ENCODE measurements at regions not wholly inside any gene's neighbourhood (a gene's known extent, or its start where the extent isn't known, plus 50 kb on each side); places are given as distances from the start of the nearest gene placed in this dataset.
"Not testable (repeated sequence)": the region's sequence is repeated elsewhere in the genome, so short reads cannot be mapped to it uniquely, and the experiment has no call there.

DNA sequence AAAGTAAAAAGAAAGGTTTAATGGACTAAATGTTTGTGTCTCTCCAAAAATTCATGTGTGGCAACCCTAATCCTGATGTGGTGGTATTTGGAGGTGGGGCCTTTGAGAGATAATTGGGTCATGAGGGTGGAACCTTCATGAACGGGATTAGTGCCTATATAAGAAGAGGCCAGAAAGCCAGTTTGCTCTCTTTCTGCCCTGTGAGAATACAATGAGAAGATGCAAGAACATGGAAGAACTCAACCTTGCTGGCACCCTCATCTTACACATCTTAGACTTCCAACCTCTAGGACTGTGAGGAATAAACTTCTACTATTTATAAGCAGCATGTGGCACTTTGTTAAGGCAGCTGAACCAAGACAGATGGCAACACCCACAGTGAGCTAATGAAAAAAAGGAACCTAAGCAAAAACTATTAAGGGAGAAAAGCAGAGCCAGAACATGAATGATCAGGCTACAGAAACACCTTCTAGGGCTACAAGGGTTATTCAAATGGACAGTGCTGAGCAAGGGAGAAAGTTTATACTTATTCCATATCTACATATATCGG is 159.5 kb downstream of the PLK2 start:
- no peak for DNase-seq
- no peak for TF ChIP-seq POLR2A (IDR thresholded peaks at IDR 0.05; ENCODE audit: low read length)
- TF ChIP-seq GATA1 (IDR thresholded peaks at IDR 0.05; ENCODE audit: low read depth, low read length) = no peak

DNA sequence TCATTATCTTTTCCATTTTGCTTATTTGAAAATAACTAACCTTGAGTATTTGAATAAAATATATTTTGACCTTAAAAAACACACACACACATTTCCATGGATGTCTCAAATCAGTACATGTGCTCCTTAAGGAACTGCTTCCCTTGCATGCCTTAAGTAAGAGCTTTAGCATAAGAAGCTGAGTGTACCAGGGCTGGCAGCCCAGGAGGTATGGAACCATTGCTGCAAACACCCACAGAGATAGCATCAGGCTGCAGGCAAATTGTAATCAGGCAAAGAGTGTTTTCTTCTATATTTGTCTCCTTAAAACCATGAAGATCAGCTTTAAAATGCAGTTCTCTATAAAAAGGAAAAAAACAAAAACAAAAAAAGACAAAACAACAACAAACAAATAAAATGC is 160.6 kb downstream of the PLK2 start:
- no peak for DNase-seq
- TF ChIP-seq GATA1 (IDR thresholded peaks at IDR 0.05; ENCODE audit: low read depth, low read length) (no peak), POLR2A (IDR thresholded peaks at IDR 0.05; ENCODE audit: low read length) (no peak)

DNA sequence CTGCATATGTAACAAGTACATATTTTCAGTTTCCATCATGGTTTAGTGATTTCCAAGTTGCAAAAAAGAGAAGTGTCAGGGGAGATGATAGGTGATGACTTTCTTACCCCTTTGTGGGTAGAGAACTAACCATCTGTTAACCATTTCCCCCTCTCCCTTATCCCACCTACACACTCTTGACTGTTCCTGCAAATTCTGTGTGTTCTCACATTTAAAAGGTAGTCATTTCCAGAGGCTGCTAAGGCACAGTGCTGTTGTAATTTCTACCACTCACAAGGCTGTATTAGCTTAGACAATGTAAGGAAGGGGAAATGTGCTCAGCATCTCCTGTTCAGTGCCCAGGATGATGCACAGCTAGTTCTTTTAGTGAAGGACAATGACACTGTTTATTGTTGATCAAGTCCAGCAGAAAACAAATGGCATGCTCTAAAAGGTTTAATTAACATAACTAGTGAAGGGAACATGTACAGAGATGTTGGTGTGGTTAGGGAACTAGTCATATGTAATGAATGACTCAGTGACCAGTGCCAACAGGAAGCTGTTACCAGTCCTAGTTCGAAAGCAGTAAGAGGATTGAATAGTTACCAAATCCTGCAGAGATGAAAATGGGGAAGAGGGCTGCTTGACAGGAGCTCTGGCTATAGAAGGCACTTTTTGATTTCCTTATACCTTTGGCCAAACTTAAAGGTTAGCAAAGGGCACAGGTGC is 165.1 kb downstream of the PLK2 start:
- no peak for DNase-seq
- TF ChIP-seq GATA1 (IDR thresholded peaks at IDR 0.05; ENCODE audit: low read depth, low read length) (no peak), POLR2A (IDR thresholded peaks at IDR 0.05; ENCODE audit: low read length) (no peak)

DNA sequence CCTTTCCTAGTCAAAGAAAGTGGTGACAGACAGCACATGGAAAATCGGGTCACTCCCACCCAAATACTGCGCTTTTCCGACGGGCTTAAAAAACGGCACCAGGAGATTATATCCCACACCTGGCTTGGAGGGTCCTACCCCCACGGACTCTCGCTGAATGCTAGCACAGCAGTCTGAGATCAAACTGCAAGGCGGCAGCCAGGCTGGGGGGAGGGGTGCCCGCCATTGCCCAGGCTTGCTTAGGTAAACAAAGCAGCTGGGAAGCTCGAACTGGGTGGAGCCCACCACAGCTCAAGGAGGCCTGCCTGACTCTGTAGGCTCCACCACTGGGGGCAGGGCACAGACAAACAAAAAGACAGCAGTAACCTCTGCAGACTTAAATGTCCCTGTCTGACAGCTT is 171.6 kb downstream of the PLK2 start:
- not testable (repeated sequence) for DNase-seq

DNA sequence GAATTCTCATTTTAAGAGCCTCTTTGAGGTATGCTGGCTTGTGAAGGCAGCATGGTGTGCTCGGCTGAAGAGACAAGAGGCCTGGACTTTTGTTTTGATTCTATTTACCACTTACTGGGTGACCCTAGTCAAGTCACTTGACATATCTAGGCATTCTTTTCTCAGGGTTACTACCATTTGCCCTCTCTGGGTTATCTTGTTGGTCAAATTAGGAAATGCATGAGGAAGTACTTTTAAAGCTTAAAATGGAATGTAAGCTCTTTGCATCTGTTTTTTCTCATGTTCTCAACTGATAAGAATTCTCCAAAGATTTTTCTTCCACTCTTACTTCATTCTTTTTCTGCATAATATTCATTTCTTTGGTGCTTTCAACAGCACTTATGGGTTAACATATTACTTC is 173.1 kb downstream of the PLK2 start:
- TF ChIP-seq GATA1 (IDR thresholded peaks at IDR 0.05; ENCODE audit: low read depth, low read length) = no peak
- no peak for TF ChIP-seq POLR2A (IDR thresholded peaks at IDR 0.05; ENCODE audit: low read length)
- DNase-seq = no peak

DNA sequence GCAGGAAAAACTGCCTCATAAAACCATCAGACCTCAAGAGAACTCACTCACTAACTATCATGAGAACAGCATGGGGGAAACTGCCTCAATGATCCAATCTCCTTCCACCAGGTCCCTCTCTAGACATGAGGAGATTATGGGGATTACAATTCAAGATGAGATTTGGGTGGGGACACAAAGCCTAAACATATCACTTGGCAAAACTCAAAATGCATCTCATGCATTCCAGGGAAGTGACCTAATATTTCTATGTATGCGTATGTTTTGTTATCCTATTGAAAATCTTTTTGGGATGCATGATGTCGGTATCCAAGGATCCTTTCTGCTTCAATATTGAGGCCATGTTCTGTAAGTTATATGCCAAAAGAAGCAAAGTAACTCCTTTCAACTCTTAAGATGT is 174.0 kb downstream of the PLK2 start:
- DNase-seq = no peak
- TF ChIP-seq POLR2A (IDR thresholded peaks at IDR 0.05; ENCODE audit: low read length) (no peak), GATA1 (IDR thresholded peaks at IDR 0.05; ENCODE audit: low read depth, low read length) (no peak)

DNA sequence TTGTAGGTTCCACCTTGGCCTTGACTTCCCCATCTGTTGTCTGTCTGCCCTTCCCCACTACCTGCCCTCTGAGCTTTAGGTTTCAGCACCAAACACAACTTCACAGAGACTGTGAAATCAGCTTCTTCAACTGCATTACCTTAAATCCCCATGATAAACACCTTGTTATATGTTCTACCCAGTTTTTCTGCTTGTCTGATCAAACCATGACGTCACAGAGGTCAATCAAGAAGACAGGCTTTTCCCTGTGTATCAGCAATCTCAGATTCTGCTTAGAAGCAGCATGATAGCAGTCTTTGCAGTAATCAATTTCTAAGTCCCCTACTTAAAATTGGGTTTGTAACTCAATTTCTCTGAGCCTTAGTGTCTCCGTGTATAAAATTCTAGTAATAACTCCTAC is 175.0 kb downstream of the PLK2 start:
- no peak for DNase-seq
- TF ChIP-seq POLR2A (IDR thresholded peaks at IDR 0.05; ENCODE audit: low read length) = no peak
- no peak for TF ChIP-seq GATA1 (IDR thresholded peaks at IDR 0.05; ENCODE audit: low read depth, low read length)

DNA sequence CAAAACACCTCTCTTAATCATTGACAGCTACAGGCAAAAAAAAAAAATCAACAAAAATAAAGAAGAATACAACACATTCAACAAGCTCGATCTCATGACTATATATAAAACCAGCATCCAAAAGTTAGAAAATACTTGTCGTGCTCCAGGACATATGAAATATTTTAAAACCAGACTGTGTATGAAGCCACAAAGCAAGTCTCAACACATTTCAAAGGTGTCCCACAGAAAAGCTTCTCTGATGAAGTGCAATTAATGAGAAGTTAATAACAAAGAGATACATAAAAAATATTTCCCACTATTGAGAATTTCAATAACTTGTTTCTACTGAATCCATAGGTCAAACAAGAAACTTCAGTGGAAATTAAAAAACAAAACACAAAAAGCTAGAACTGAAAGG is 178.7 kb downstream of the PLK2 start:
- no peak for TF ChIP-seq POLR2A (IDR thresholded peaks at IDR 0.05; ENCODE audit: low read length)
- no peak for TF ChIP-seq GATA1 (IDR thresholded peaks at IDR 0.05; ENCODE audit: low read depth, low read length)

DNA sequence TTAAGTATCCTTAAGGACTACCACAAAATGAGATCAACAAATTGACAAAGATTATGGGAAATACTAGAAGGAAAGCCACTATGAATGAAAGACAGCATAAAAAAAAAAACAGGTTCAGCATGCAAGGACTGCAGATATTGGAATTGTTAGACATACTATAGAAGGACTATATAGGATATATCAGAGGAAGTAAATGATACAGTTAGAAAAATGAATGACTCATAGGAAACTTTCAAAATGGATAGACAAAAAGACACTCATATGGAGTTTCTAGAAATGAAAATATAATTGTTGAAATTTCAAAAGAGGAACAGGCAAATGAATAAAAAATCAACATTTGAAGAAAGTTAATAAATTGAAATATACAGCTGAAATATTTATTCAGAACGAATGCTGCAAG is 180.6 kb downstream of the PLK2 start:
- no peak for DNase-seq
- TF ChIP-seq POLR2A (IDR thresholded peaks at IDR 0.05; ENCODE audit: low read length) (no peak), GATA1 (IDR thresholded peaks at IDR 0.05; ENCODE audit: low read depth, low read length) (no peak)

More for the DNA sequence above, 178.7 kb downstream of the PLK2 start:
- DNase-seq = no peak

DNA sequence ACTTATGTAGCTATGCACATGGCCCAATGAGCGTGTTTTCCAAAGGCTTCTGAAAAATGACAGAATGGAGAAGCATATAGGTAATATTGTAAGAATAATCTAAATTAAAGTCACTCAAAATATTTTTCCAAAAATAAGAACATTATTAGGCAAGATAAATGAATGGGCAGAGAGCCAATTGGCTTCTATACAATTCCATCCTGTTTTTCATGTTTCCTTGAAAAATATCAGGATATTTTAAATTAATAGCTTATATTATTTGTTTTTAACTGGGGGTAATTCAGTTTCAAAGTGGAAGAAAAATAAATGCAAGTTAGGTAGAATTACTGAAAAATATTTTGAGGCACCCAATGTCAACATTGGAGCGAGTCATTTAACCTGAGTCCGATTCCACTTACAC is 183.5 kb downstream of the PLK2 start:
- TF ChIP-seq POLR2A (IDR thresholded peaks at IDR 0.05; ENCODE audit: low read length) = no peak
- TF ChIP-seq GATA1 (IDR thresholded peaks at IDR 0.05; ENCODE audit: low read depth, low read length) = no peak
- no peak for DNase-seq

DNA sequence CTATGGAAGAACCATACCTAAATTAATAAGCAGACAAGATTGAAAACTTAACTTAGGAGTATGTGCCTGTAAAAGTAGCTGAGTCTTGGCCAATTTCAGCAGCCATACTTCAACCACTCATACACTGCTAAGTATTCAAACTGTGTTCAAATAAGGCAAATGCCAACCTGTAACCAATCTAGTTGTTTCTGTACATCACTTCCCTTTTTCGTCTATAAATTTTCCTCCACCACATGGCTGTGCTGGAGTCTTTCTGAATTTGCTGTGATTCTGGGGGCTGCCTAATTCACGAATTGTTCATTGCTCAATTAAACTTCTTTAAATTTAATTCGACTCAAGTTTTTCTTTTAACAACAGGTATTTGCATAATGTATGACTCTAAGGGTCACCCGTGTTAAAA is 184.4 kb downstream of the PLK2 start:
- TF ChIP-seq POLR2A (IDR thresholded peaks at IDR 0.05; ENCODE audit: low read length) (no peak), GATA1 (IDR thresholded peaks at IDR 0.05; ENCODE audit: low read depth, low read length) (no peak)
- DNase-seq = no peak

DNA sequence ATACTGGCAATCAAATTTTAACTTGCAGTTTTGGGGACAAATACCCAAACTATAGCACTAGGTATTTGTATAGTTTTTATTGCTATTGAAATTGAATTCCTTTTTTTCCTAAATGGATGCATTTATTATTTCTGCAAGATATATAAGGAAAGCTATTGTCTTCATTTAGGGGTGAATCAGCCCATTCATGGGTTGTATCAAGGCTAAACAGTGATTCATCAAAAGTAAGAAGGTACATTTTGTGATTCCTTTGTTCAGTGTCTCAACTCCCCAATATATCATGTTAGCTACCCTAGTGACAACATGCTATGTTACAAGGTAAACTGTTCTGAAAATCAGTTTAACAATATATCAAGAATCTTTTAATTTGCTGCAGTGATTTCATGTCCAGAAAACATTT is 185.7 kb downstream of the PLK2 start:
- DNase-seq = no peak

DNA sequence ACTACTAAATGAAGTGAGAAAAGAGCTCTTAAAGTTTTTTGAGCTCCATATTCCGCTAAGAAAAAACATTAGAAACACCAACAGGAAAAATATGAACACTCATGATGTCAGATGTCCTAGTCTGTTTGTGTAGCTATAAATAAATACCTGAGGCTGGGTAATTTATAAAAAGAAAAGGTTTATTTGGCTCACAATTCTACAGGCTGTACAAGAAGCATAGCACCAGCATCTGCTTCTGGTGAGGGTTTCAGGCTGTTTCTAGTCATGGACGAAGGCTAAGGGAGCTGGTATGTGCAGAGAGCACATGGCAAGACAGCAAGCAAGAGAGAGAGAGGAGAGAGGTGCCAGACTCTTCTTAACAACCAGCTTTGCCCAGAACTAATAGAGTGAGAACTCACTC is 186.2 kb downstream of the PLK2 start:
- DNase-seq = no peak
- no peak for TF ChIP-seq GATA1 (IDR thresholded peaks at IDR 0.05; ENCODE audit: low read depth, low read length)
- no peak for TF ChIP-seq POLR2A (IDR thresholded peaks at IDR 0.05; ENCODE audit: low read length)

More for the DNA sequence above, 185.7 kb downstream of the PLK2 start:
- no peak for TF ChIP-seq POLR2A (IDR thresholded peaks at IDR 0.05; ENCODE audit: low read length)
- no peak for TF ChIP-seq GATA1 (IDR thresholded peaks at IDR 0.05; ENCODE audit: low read depth, low read length)

DNA sequence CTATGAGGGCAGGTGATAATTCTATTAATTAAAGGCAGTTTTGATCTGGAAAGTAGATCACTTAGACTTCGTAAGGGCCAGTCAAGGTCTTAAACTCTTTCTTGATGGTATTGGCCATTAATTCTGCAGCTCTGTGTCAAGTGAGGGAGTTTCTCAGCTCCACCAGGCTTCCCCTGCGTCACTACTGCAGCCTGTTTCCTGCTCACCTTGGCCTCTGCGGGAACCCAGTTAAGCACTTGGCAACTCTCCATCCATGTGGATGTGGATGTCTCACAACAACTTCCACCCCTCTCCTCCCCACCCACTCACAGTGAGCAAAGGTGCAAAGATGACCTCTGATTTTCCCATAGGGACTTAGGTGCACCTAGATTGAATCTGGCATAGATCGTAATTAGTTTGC is 191.6 kb downstream of the PLK2 start:
- DNase-seq = no peak
- TF ChIP-seq GATA1 (IDR thresholded peaks at IDR 0.05; ENCODE audit: low read depth, low read length) (no peak), POLR2A (IDR thresholded peaks at IDR 0.05; ENCODE audit: low read length) (no peak)

DNA sequence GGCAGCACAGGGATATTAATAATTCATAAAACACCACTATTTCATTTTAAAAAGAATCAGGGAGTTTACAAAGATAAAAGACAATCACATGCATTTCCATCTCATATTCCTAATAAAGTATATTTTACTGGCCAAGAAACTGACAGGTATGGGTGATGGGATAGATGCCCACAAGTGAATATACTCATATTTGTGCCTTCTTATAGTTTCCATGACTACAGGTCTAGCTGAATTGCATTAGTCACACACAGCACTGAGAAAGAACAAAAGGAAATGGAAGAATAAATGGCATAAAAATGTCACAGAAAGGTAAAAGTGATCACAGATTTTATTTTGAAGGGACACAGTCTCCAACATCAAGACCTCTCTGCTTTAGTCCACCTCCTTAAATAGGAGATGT is 193.5 kb downstream of the PLK2 start:
- DNase-seq = no peak
- TF ChIP-seq POLR2A (IDR thresholded peaks at IDR 0.05; ENCODE audit: low read length) = no peak
- no peak for TF ChIP-seq GATA1 (IDR thresholded peaks at IDR 0.05; ENCODE audit: low read depth, low read length)
